ENCODE measurements at regions not wholly inside any gene's neighbourhood (a gene's known extent, or its start where the extent isn't known, plus 50 kb on each side); places are given as distances from the start of the nearest gene placed in this dataset.
A peak's percentile ranks its signal among the peaks of the same experiment; 100 is the strongest.

- TF ChIP-seq STAG1 (CRISPR knock-in tag; IDR thresholded peaks at IDR 0.05), result peak; percentile 90
- TF ChIP-seq ZBTB25 (CRISPR knock-in tag; IDR thresholded peaks at IDR 0.05), result no peak
- no peak for TF ChIP-seq RERE (CRISPR knock-in tag; IDR thresholded peaks at IDR 0.05; ENCODE audit: low read depth)
- no peak for TF ChIP-seq LBX2 (CRISPR knock-in tag; IDR thresholded peaks at IDR 0.05; ENCODE audit: borderline replicate concordance)
- TF ChIP-seq FIP1L1 (IDR thresholded peaks at IDR 0.05; ENCODE audit: borderline replicate concordance, insufficient read depth, low read depth, low read length), result no peak
- TF ChIP-seq PTBP1 (IDR thresholded peaks at IDR 0.05; ENCODE audit: low read depth, low read length, poor library complexity, severe bottlenecking), result no peak
- TF ChIP-seq AHR (CRISPR knock-in tag; IDR thresholded peaks at IDR 0.05), result no peak
- TF ChIP-seq PBX2 (CRISPR knock-in tag; IDR thresholded peaks at IDR 0.05), result no peak
- TF ChIP-seq TAF1 (CRISPR knock-in tag; IDR thresholded peaks at IDR 0.05), result no peak
- no peak for TF ChIP-seq ZNF557 (CRISPR knock-in tag; IDR thresholded peaks at IDR 0.05)
- TF ChIP-seq SNAPC2 (CRISPR knock-in tag; IDR thresholded peaks at IDR 0.05), result no peak
- peak; percentile 56 for TF ChIP-seq ELF3 (CRISPR knock-in tag; IDR thresholded peaks at IDR 0.05)
- TF ChIP-seq FOXK2 (IDR thresholded peaks at IDR 0.05), result no peak
- no peak for TF ChIP-seq TEAD2 (CRISPR knock-in tag; IDR thresholded peaks at IDR 0.05)
- no peak for TF ChIP-seq ZFYVE20 (CRISPR knock-in tag; IDR thresholded peaks at IDR 0.05; ENCODE audit: borderline replicate concordance, low read depth)
- TF ChIP-seq ZNF331 (CRISPR knock-in tag; IDR thresholded peaks at IDR 0.05), result 0 out of 2 replicates have a peak, but pooled peaks have one; percentile 28
- no peak for TF ChIP-seq GABPA (IDR thresholded peaks at IDR 0.05; ENCODE audit: low read depth, low read length)
- TF ChIP-seq GABPA (CRISPR knock-in tag; IDR thresholded peaks at IDR 0.05; ENCODE audit: low read depth), result peak; percentile 54; the same call in 1 of the 2 replicates
- TF ChIP-seq ZGPAT (CRISPR knock-in tag; IDR thresholded peaks at IDR 0.05), result peak; percentile 44
- TF ChIP-seq FOXK1 (CRISPR knock-in tag; IDR thresholded peaks at IDR 0.05; ENCODE audit: borderline replicate concordance, low read depth), result no peak
- no peak for TF ChIP-seq ZBTB7B (CRISPR knock-in tag; IDR thresholded peaks at IDR 0.05)
- TF ChIP-seq KDM2A (CRISPR knock-in tag; IDR thresholded peaks at IDR 0.05; ENCODE audit: borderline replicate concordance, low read depth), result no peak
These were observed 69.9 kb upstream of the GOLIM4 start (continued) for GRCh38 chr3:168165390-168166269.
